HG02884 (cell line): ENCODE measurements at regions not wholly inside any gene's neighbourhood (a gene's known extent, or its start where the extent isn't known, plus 50 kb on each side); places are given as distances from the start of the nearest gene placed in this dataset.

Experiments
- ATAC-seq: cut with Tn5 transposase; IDR thresholded peaks from one replicate; pipeline ENCODE4 v1.9.1; 2021; ENCODE audit warnings: mild to moderate bottlenecking, moderate library complexity; ENCODE audit not compliant: unreplicated experiment

GRCh38 chr2:147232225-147232669 lies 612.6 kb upstream of the ACVR2A start:
- ATAC-seq: no peak

GRCh38 chr2:147231607-147232006 lies 613.2 kb upstream of the ACVR2A start:
- ATAC-seq: peak; percentile 64

GRCh38 chr2:147231081-147231480 lies 613.7 kb upstream of the ACVR2A start:
- ATAC-seq: no peak

- no peak for ATAC-seq
Measured at GRCh38 chr2:147227313-147227712, 617.5 kb upstream of the ACVR2A start.

- ATAC-seq: no peak
Measured at GRCh38 chr2:147224070-147224469, 620.8 kb upstream of the ACVR2A start.

GRCh38 chr2:147223553-147224060 lies 621.2 kb upstream of the ACVR2A start:
- no peak for ATAC-seq

- peak; percentile 77 for ATAC-seq
Measured at GRCh38 chr2:147223119-147223518, 621.7 kb upstream of the ACVR2A start.

- peak; percentile 70 for ATAC-seq
Measured at GRCh38 chr2:147222506-147222905, 622.3 kb upstream of the ACVR2A start.

- no peak for ATAC-seq
Measured at GRCh38 chr2:147214914-147215313, 629.9 kb upstream of the ACVR2A start.

GRCh38 chr2:147211484-147211883 lies 633.3 kb upstream of the ACVR2A start:
- ATAC-seq: no peak

- ATAC-seq: no peak
Measured at GRCh38 chr2:147204102-147204501, 640.7 kb upstream of the ACVR2A start.

- no peak for ATAC-seq
Measured at GRCh38 chr2:147198651-147199171, 646.1 kb upstream of the ACVR2A start.

GRCh38 chr2:147197754-147198483 lies 646.9 kb upstream of the ACVR2A start:
- ATAC-seq: no peak

GRCh38 chr2:147182260-147182659 lies 662.6 kb upstream of the ACVR2A start:
- ATAC-seq: peak; percentile 52

- peak; percentile 65 for ATAC-seq
Measured at GRCh38 chr2:147181351-147182029, 663.3 kb upstream of the ACVR2A start.

GRCh38 chr2:147177071-147177857 lies 667.6 kb upstream of the ACVR2A start:
- no peak for ATAC-seq

GRCh38 chr2:147174824-147175254 lies 670.0 kb upstream of the ACVR2A start:
- ATAC-seq: no peak

GRCh38 chr2:147173798-147174197 lies 671.0 kb upstream of the ACVR2A start:
- ATAC-seq: no peak

GRCh38 chr2:147173189-147173581 lies 671.6 kb upstream of the ACVR2A start:
- ATAC-seq: no peak

- ATAC-seq: no peak
Measured at GRCh38 chr2:147172493-147173188, 672.2 kb upstream of the ACVR2A start.
